ENCODE measurements at regions not wholly inside any gene's neighbourhood (a gene's known extent, or its start where the extent isn't known, plus 50 kb on each side); places are given as distances from the start of the nearest gene placed in this dataset.

DNA sequence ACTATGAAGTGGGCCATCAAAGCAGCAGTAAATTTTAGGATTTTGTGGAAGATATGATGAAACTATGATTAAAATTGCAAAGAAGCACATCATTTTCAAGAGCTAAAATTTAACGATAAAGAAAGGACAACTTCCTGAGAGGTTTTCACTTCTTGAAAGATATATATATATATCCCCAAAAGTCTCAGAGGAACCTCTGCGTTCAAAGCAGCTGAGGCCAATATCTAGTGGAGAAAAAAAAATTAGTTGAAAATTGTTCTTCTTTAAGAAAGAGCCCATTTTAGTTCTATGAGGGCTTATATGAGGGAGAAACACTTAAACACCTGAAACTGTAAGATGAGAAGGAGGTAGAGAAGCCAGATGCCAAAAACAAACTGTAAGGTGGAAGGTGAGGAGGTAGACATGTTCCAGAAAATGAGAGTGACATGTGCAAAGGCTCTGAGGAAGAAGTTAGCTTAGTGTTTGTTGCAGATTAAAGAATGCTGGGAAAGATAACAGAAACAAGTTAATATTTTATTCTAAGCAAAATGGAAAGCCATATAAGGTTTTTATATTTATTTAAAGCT is 72.9 kb upstream of the VRK2 start:
- DNase-seq = no peak
- Histone ChIP-seq H3K4me3 (ENCODE audit: low read length) (no peak overlapping the region), H3K27me3 (ENCODE audit: control insufficient read depth, insufficient read depth, low read length) (no peaks in the 10 kb centered on the region), H3K9me3 (replicated peaks; ENCODE audit: control insufficient read depth, low read depth, low read length) (no peaks in the 10 kb centered on the region), H3K27ac (ENCODE audit: low read length) (no peak overlapping the region), H3K36me3 (ENCODE audit: control insufficient read depth, insufficient read depth, low read length) (no peaks in the 10 kb centered on the region), H3K4me1 (ENCODE audit: control insufficient read depth, insufficient read depth, low read length) (no peaks in the 10 kb centered on the region)
- no CpG with 5 or more reads among the region's 2 CpGs for WGBS (ENCODE audit: insufficient coverage)

GRCh38 chr2:57979158-57979557 is 67.4 kb upstream of the VRK2 start:
- H3K27ac ChIP-seq (ENCODE audit: low read length) = no peak overlapping the region
- DNase-seq = no peak
- H3K36me3 ChIP-seq (ENCODE audit: control insufficient read depth, insufficient read depth, low read length) = no peaks in the 10 kb centered on the region
- WGBS (ENCODE audit: insufficient coverage) = 100% methylated on average over 2 of the region's 4 CpGs
- H3K4me3 ChIP-seq (ENCODE audit: low read length) = no peak overlapping the region
- no peaks in the 10 kb centered on the region for H3K9me3 ChIP-seq (replicated peaks; ENCODE audit: control insufficient read depth, low read depth, low read length)
- H3K4me1 ChIP-seq (ENCODE audit: control insufficient read depth, insufficient read depth, low read length) = no peaks in the 10 kb centered on the region
- H3K27me3 ChIP-seq (ENCODE audit: control insufficient read depth, insufficient read depth, low read length) = no peaks in the 10 kb centered on the region

DNA sequence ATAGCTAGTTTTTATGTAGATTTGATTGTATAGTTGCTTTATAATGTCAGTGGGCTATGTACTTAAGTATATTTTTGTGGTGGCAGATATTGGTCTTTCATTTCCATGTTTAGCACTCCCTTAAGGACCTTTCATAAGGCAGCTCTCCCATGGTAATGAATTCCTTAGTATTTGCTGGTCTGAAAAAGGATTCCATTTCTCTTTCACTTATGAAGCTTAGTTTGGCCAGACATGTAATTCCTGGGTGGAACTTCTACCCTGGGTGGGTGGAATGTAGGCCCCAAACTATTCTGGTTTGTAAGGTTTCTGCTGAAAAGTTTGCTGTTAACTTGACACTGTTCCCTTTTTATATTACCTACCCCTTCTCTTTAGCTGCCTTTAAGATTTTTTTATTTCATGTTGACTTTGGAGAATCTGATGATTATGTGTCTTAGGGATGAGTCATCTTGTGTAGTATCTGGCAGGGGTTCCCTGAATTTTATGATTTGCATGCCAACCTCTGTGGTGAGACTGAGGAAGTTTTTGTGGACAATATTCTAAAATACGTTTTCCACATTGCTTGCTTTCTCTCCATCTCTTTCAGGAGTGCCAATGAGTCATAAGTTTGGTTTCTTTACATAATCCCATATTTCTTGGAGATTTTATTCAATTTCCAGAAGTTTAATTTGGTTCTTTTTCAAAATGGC is 65.4 kb upstream of the VRK2 start:
- no peaks in the 10 kb centered on the region for H3K9me3 ChIP-seq (replicated peaks; ENCODE audit: control insufficient read depth, low read depth, low read length)
- peak; percentile 9 for DNase-seq
- no peak overlapping the region for H3K4me3 ChIP-seq (ENCODE audit: low read length)
- H3K27ac ChIP-seq (ENCODE audit: low read length) = no peak overlapping the region
- no peaks in the 10 kb centered on the region for H3K36me3 ChIP-seq (ENCODE audit: control insufficient read depth, insufficient read depth, low read length)
- WGBS (ENCODE audit: insufficient coverage) = no CpG with 5 or more reads among the region's 1 CpG
- no peaks in the 10 kb centered on the region for H3K27me3 ChIP-seq (ENCODE audit: control insufficient read depth, insufficient read depth, low read length)
- H3K4me1 ChIP-seq (ENCODE audit: control insufficient read depth, insufficient read depth, low read length) = no peaks in the 10 kb centered on the region

- H3K36me3 ChIP-seq (ENCODE audit: control insufficient read depth, insufficient read depth, low read length) = no peaks in the 10 kb centered on the region
- H3K9me3 ChIP-seq (replicated peaks; ENCODE audit: control insufficient read depth, low read depth, low read length) = no peaks in the 10 kb centered on the region
- H3K27me3 ChIP-seq (ENCODE audit: control insufficient read depth, insufficient read depth, low read length) = no peaks in the 10 kb centered on the region
- H3K4me3 ChIP-seq (ENCODE audit: low read length) = no peak overlapping the region
- DNase-seq = no peak
- H3K4me1 ChIP-seq (ENCODE audit: control insufficient read depth, insufficient read depth, low read length) = no peaks in the 10 kb centered on the region
- no peak overlapping the region for H3K27ac ChIP-seq (ENCODE audit: low read length)
Measured at GRCh38 chr2:57987835-57988573, 58.6 kb upstream of the VRK2 start.

DNA sequence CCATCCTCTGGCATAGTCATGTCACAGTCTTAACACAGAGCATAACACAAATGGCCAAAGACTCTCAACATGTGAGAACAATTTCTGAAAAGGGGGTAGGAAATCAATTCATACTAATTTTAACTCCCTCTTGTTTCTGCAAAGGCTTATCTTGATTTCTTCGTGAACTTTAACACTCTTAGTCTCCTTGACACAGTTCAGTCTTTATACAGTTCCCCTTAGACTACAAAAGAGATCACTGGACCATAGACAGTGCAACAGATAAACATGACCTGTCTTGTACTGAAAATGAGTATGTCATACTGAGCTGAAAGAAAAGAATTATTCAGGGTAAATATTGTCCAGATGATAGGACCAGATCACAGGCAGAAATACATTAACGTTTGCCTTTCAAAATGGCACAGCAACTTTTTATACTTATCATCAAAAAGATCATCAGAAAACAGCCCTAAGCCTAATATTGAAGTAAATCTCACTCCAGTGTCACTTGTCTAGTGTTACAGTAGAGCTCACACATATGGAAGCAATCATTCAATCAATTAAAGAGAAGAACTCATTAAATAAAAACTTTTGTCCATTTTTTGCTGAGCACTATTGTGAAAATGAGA is 56.4 kb upstream of the VRK2 start:
- Histone ChIP-seq H3K9me3 (replicated peaks; ENCODE audit: control insufficient read depth, low read depth, low read length) (no peaks in the 10 kb centered on the region), H3K27ac (ENCODE audit: low read length) (no peak overlapping the region), H3K4me1 (ENCODE audit: control insufficient read depth, insufficient read depth, low read length) (no peaks in the 10 kb centered on the region), H3K36me3 (ENCODE audit: control insufficient read depth, insufficient read depth, low read length) (no peaks in the 10 kb centered on the region), H3K27me3 (ENCODE audit: control insufficient read depth, insufficient read depth, low read length) (no peaks in the 10 kb centered on the region), H3K4me3 (ENCODE audit: low read length) (no peak overlapping the region)
- WGBS (ENCODE audit: insufficient coverage) = no CpG with 5 or more reads among the region's 2 CpGs
- DNase-seq = no peak

Data from muscle of leg (tissue), 3 donors.